Testis (tissue), 2 donors: ENCODE measurements at regions not wholly inside any gene's neighbourhood (a gene's known extent, or its start where the extent isn't known, plus 50 kb on each side); places are given as distances from the start of the nearest gene placed in this dataset.
"Not testable (repeated sequence)": the region's sequence is repeated elsewhere in the genome, so short reads cannot be mapped to it uniquely, and the experiment has no call there.

Source experiments
- DNase-seq: peaks from one replicate; pipeline ENCODE4 v3.0.0-alpha.2; 2019
- H3K27ac ChIP-seq, 2 donors: fragments of 200-600 bp; sonication (generic); one replicate each; pipeline ENCODE4 v1.5.1; 2019
- H3K27me3 ChIP-seq: fragments of 200-600 bp; sonication (generic); one replicate; pipeline ENCODE4 v1.5.1; 2019
- H3K36me3 ChIP-seq: fragments of 200-600 bp; sonication (generic); one replicate; pipeline ENCODE4 v1.5.1; 2017; ENCODE audit warnings: low read depth; ENCODE audit errors: missing control alignments
- H3K4me1 ChIP-seq: fragments of 200-600 bp; sonication (generic); one replicate; pipeline ENCODE4 v1.5.1; 2019
- H3K4me3 ChIP-seq, 2 donors: fragments of 200-600 bp; sonication (generic); one replicate each; pipeline ENCODE4 v1.5.1; 2017 to 2019
- H3K9me3 ChIP-seq: fragments of 200-600 bp; sonication (generic); one replicate; pipeline ENCODE4 v1.5.1; 2017
- POLR2A ChIP-seq: fragments of 450-650 bp; IDR thresholded peaks from one replicate; pipeline ENCODE4 v1.6.1; 2017; ENCODE audit warnings: antibody characterized with exemption, mild to moderate bottlenecking, moderate library complexity
- WGBS, 2 donors: methylation state at CpG; one replicate each; pipeline ENCODE4 v1.1.5; 2018; 5-methylcytosine and 5-hydroxymethylcytosine counted together
- intact Hi-C: fragments of 100-400 bp; cut with DNase I; formaldehyde crosslinking; loops from one replicate; pipeline ENCODE4 v1.15.1; 2023; ENCODE audit warnings: low total_unique reads
- TF ChIP-seq, protein P1 (sequence below), 3 experiments: fragments of 450-650 bp in 2 of 3; fragments of 200-600 bp in 1 of 3; sonication (generic) in 1 of 3; IDR thresholded peaks; one replicate each; pipeline ENCODE4 v1.5.1; 2016 to 2019; ENCODE audit warnings: antibody characterized with exemption in 3 of 3, mild to moderate bottlenecking in 2 of 3, moderate library complexity in 1 of 3

- WGBS, 2 donors, result 89 to 91% methylated on average over 2 of the region's 2 CpGs
Measured at GRCh38 chr21:28172376-28172775, 820.3 kb downstream of the LTN1 start.

DNA sequence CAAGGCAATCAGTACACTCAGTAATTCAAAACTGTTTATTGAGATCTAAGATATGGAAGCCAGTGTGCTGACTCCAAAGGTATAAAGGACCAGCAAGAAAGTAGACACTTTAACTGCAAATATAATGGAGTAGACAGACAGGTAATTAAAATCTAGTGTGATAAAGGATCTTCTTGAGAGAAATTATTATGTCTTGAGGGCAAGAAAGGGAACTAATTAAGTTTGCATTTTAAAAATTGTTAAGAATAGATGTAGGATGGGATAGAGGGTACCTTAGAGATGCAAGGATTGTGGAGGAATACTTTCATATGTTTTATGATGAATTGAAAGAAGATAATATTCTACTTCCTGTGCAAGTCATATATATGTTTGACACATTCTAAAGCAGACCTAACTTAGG, 825.3 kb downstream of the LTN1 start:
- H3K27me3 ChIP-seq, result no peaks in the 10 kb centered on the region
- intact Hi-C loops, result no loop called here
- H3K4me1 ChIP-seq, result no peaks in the 10 kb centered on the region
- no peak overlapping the region for H3K4me3 ChIP-seq
- H3K36me3 ChIP-seq, result no peaks in the 10 kb centered on the region
- TF ChIP-seq, protein P1, sequence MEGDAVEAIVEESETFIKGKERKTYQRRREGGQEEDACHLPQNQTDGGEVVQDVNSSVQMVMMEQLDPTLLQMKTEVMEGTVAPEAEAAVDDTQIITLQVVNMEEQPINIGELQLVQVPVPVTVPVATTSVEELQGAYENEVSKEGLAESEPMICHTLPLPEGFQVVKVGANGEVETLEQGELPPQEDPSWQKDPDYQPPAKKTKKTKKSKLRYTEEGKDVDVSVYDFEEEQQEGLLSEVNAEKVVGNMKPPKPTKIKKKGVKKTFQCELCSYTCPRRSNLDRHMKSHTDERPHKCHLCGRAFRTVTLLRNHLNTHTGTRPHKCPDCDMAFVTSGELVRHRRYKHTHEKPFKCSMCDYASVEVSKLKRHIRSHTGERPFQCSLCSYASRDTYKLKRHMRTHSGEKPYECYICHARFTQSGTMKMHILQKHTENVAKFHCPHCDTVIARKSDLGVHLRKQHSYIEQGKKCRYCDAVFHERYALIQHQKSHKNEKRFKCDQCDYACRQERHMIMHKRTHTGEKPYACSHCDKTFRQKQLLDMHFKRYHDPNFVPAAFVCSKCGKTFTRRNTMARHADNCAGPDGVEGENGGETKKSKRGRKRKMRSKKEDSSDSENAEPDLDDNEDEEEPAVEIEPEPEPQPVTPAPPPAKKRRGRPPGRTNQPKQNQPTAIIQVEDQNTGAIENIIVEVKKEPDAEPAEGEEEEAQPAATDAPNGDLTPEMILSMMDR (IDR thresholded peaks at IDR 0.05), result no peak
- H3K27ac ChIP-seq, result no peak overlapping the region
- H3K9me3 ChIP-seq, result no peaks in the 10 kb centered on the region
- DNase-seq, result no peak

More at GRCh38 chr21:28172376-28172775, 820.3 kb downstream of the LTN1 start:
- H3K27me3 ChIP-seq, result no peaks in the 10 kb centered on the region
- no peak for DNase-seq
- intact Hi-C loops, result no loop called here
- H3K27ac ChIP-seq, result no peak overlapping the region
- no peak overlapping the region for H3K4me3 ChIP-seq
- no peaks in the 10 kb centered on the region for H3K36me3 ChIP-seq
- peaks cover 3% of the 10 kb centered on the region for H3K4me1 ChIP-seq
- no peak for TF ChIP-seq POLR2A
- TF ChIP-seq, protein P1 (IDR thresholded peaks at IDR 0.05), result no peak
- no peaks in the 10 kb centered on the region for H3K9me3 ChIP-seq

GRCh38 chr21:28164519-28164918, 828.2 kb downstream of the LTN1 start:
- H3K9me3 ChIP-seq, H3K4me3 ChIP-seq, DNase-seq, H3K4me1 ChIP-seq, intact Hi-C loops, H3K36me3 ChIP-seq, H3K27ac ChIP-seq, H3K27me3 ChIP-seq: not testable (repeated sequence)
- 83 to 91% methylated on average over 9 of the region's 9 CpGs for WGBS, 2 donors

GRCh38 chr21:28162052-28162451, 830.6 kb downstream of the LTN1 start:
- intact Hi-C loops, DNase-seq, H3K4me3 ChIP-seq, H3K36me3 ChIP-seq, H3K9me3 ChIP-seq, H3K27me3 ChIP-seq, H3K4me1 ChIP-seq, H3K27ac ChIP-seq: not testable (repeated sequence)
- WGBS, 2 donors, result 95 to 96% methylated on average over 15 of the region's 15 CpGs

DNA sequence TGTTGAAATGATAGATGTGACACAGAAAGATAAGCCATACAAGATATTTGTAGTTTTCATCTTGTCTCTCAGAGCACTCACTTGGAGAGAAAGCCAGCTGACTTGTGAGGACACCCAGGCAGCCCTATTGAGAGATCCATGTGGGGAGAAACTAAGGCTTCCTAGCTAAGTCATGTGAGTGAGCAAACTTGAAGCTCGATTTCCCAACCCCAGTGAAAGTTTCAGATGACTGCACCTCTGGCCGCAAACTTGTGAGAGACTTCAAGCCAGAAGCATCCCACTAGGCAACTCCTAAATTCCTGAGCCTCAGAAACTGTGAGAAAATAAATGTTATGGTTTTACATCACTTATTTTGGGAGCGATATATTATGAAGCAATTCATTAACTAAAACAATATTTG, 832.3 kb downstream of the LTN1 start:
- TF ChIP-seq POLR2A, result no peak
- TF ChIP-seq, protein P1 (IDR thresholded peaks at IDR 0.05), result no peak
- Histone ChIP-seq H3K27me3 (no peaks in the 10 kb centered on the region), H3K36me3 (no peaks in the 10 kb centered on the region), H3K9me3 (no peaks in the 10 kb centered on the region), H3K4me3 (no peak overlapping the region), H3K4me1 (no peaks in the 10 kb centered on the region), H3K27ac (no peak overlapping the region)
- WGBS, 2 donors, result 82 to 91% methylated on average over 3 of the region's 3 CpGs
- DNase-seq, result no peak
- intact Hi-C loops, result no loop called here

DNA sequence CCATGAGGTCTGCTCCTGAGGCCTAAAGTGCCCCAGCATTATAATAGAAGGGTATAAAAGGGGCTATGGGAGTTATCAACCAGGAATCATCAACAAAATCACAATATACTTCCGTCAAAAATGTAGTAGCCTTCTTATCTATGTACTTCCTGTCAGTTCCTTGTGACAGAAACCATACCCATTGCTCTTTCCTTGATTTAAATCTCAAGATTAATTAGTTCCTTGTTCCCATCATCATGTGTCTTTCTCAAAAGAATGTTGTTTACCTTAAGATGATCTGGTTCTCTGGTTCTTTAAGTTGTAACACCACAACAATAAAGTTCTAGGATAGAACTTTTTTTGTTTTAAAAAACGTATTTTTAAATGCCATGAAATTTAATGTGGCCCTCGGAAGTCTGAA, 833.3 kb downstream of the LTN1 start:
- TF ChIP-seq, protein P1 (IDR thresholded peaks at IDR 0.05), result no peak
- no peak for TF ChIP-seq POLR2A

More for the DNA sequence above, 833.3 kb downstream of the LTN1 start:
- H3K4me1 ChIP-seq, result no peaks in the 10 kb centered on the region
- H3K27me3 ChIP-seq, result no peaks in the 10 kb centered on the region
- intact Hi-C loops, result no loop called here
- no peak for DNase-seq
- no peaks in the 10 kb centered on the region for H3K36me3 ChIP-seq
- no peak overlapping the region for H3K4me3 ChIP-seq
- no peak overlapping the region for H3K27ac ChIP-seq
- WGBS, 2 donors, result 56 to 64% methylated on average over 3 of the region's 3 CpGs
- H3K9me3 ChIP-seq, result no peaks in the 10 kb centered on the region
